Endothelial cell of umbilical vein (primary cell): ENCODE measurements at regions not wholly inside any gene's neighbourhood (a gene's known extent, or its start where the extent isn't known, plus 50 kb on each side); places are given as distances from the start of the nearest gene placed in this dataset.
"Not testable (repeated sequence)": the region's sequence is repeated elsewhere in the genome, so short reads cannot be mapped to it uniquely, and the experiment has no call there.

Experiments used
- BruUV-seq: library from RNA; stranded (reverse); fragments of 400-500 nt; replicated peaks from 2 replicates; lab custom pipeline; 2021; lab: Mats Ljungman, UMichigan
- CTCF ChIA-PET: fragments of 300-600, 350-600 bp; sonication (Branson Sonifier 250); formaldehyde crosslinking; loops from one replicate; lab custom pipeline; 2021; ENCODE audit warnings: antibody characterized with exemption, inconsistent platforms; lab: Charles Lee
- POLR2A ChIA-PET: fragments of 300-600, 350-600 bp; sonication (Branson Sonifier 250); formaldehyde crosslinking; loops from one replicate; lab custom pipeline; 2021; ENCODE audit warnings: antibody characterized with exemption, inconsistent platforms; lab: Charles Lee
- DNase-seq: peaks from one replicate; pipeline ENCODE4 v3.0.0-alpha.2; 2011; ENCODE audit warnings: low read depth, low spot score
- FAIRE-seq: peaks from 2 replicates; lab custom pipeline; 2011; peaks lifted over from hg19 to GRCh38; lab: Jason Lieb, UNC
- H2AFZ ChIP-seq: 2 replicates; pipeline ENCODE4 v1.6.0; 2012; ENCODE audit warnings: low read depth, low read length, control low read depth, inconsistent platforms
- H3K27ac ChIP-seq: 2 replicates; pipeline ENCODE4 v1.5.1; 2011; ENCODE audit warnings: low read depth, mild to moderate bottlenecking, control low read depth, low read length, moderate library complexity; ENCODE audit not compliant: insufficient read depth
- H3K27me3 ChIP-seq, 2 experiments: 2 replicates each; pipeline versions ENCODE4 v1.6.0 to v1.6.1; 2011; ENCODE audit warnings: low read length in 2 of 2, mixed read lengths in 1 of 2; ENCODE audit not compliant: control insufficient read depth in 2 of 2, insufficient read depth in 2 of 2
- H3K36me3 ChIP-seq, 2 experiments: 2 replicates in 1 of 2; 3 replicates in 1 of 2; pipeline ENCODE4 v1.5.1; 2011; ENCODE audit warnings: low read length in 2 of 2, mild to moderate bottlenecking in 1 of 2, moderate library complexity in 1 of 2; ENCODE audit not compliant: control insufficient read depth in 2 of 2, insufficient read depth in 2 of 2; ENCODE audit errors: extremely low read depth in 1 of 2
- H3K4me1 ChIP-seq: 3 replicates; pipeline ENCODE4 v1.5.1; 2011; ENCODE audit warnings: mild to moderate bottlenecking, low read length; ENCODE audit not compliant: control insufficient read depth, insufficient read depth; ENCODE audit errors: extremely low read depth
- H3K4me2 ChIP-seq: 2 replicates; pipeline ENCODE4 v1.6.1; 2011; ENCODE audit warnings: low read length, control low read depth, mixed read lengths; ENCODE audit not compliant: insufficient read depth
- H3K4me3 ChIP-seq, 3 experiments: fragments of 200-600 bp in 1 of 3; sonication (generic), shearing (Covaris generic) in 1 of 3; replicated peaks in 1 of 3; 2 replicates each; pipeline ENCODE4 v1.5.1; 2011 to 2016; ENCODE audit warnings: control low read depth in 3 of 3, low read length in 3 of 3, mild to moderate bottlenecking in 2 of 3, inconsistent platforms in 1 of 3, low read depth in 1 of 3, moderate library complexity in 1 of 3; ENCODE audit not compliant: insufficient read depth in 1 of 3
- H3K79me2 ChIP-seq: 2 replicates; pipeline ENCODE4 v1.6.0; 2012; ENCODE audit warnings: low read length, inconsistent platforms; ENCODE audit not compliant: control insufficient read depth, insufficient read depth
- H3K9ac ChIP-seq: replicated peaks from 2 replicates; pipeline ENCODE3; 2011; ENCODE audit warnings: low read length, control low read depth; ENCODE audit not compliant: insufficient read depth; ENCODE audit errors: extremely low read depth
- H3K9me1 ChIP-seq: replicated peaks from 3 replicates; pipeline ENCODE4 v1.6.0; 2011; ENCODE audit warnings: mild to moderate bottlenecking, low read length; ENCODE audit not compliant: control insufficient read depth, insufficient read depth; ENCODE audit errors: extremely low read depth
- H3K9me3 ChIP-seq: replicated peaks from 2 replicates; pipeline ENCODE4 v1.5.1; 2012; ENCODE audit warnings: low read length, inconsistent platforms; ENCODE audit not compliant: control insufficient read depth, insufficient read depth
- H4K20me1 ChIP-seq: replicated peaks from 2 replicates; pipeline ENCODE3; 2011; ENCODE audit warnings: mild to moderate bottlenecking, low read length; ENCODE audit not compliant: control insufficient read depth, insufficient read depth; ENCODE audit errors: extremely low read depth
- CTCF ChIP-seq, 2 donors: IDR thresholded peaks; 1 replicate in 1 of 2; 2 replicates in 1 of 2; pipeline ENCODE4 v1.5.1; 2011; ENCODE audit warnings: low read length in 2 of 2, mild to moderate bottlenecking in 2 of 2, moderate library complexity in 2 of 2, control low read depth in 1 of 2, inconsistent platforms in 1 of 2, low read depth in 1 of 2; ENCODE audit not compliant: insufficient read depth in 1 of 2; ENCODE audit errors: extremely low read depth in 1 of 2
- EZH2 ChIP-seq: IDR thresholded peaks from 2 replicates; pipeline ENCODE4 v1.6.1; 2012; ENCODE audit warnings: borderline replicate concordance, low read depth, mild to moderate bottlenecking, moderate library complexity, low read length, inconsistent platforms; ENCODE audit not compliant: severe bottlenecking
- FOS ChIP-seq: IDR thresholded peaks from 2 replicates; pipeline ENCODE4 v1.6.1; 2011; ENCODE audit warnings: mild to moderate bottlenecking, low read length, moderate library complexity, borderline replicate concordance; ENCODE audit not compliant: insufficient read depth
- GATA2 ChIP-seq: IDR thresholded peaks from 2 replicates; pipeline ENCODE4 v1.7.0; 2011; ENCODE audit warnings: low read depth, mild to moderate bottlenecking, moderate library complexity, mixed read lengths, low read length; ENCODE audit not compliant: insufficient read length, insufficient read depth
- JUN ChIP-seq: IDR thresholded peaks from 2 replicates; pipeline ENCODE4 v1.6.1; 2011; ENCODE audit warnings: borderline replicate concordance, low read depth; ENCODE audit not compliant: insufficient read length, insufficient read depth
- MAX ChIP-seq: IDR thresholded peaks from 2 replicates; pipeline ENCODE4 v1.6.1; 2011; ENCODE audit not compliant: insufficient read depth, insufficient read length
- MYC ChIP-seq: IDR thresholded peaks from one replicate; pipeline ENCODE4 v1.6.1; 2011; ENCODE audit warnings: mild to moderate bottlenecking, low read depth, low read length
- POLR2A ChIP-seq: IDR thresholded peaks from 2 replicates; pipeline ENCODE4 v1.6.1; 2012; ENCODE audit warnings: low read depth, mild to moderate bottlenecking, control low read depth, low read length
- POLR2AphosphoS5 ChIP-seq: IDR thresholded peaks from 2 replicates; pipeline ENCODE4 v1.6.1; 2012; ENCODE audit warnings: low read depth, mild to moderate bottlenecking, control low read depth, low read length, moderate library complexity; ENCODE audit not compliant: insufficient read depth
- dilution Hi-C: fragments of 300-500 bp; cut with MboI; formaldehyde crosslinking; loops from one replicate; pipeline ENCODE4 v1.15.0; 2019; ENCODE audit warnings: low sequenced_read_pairs; ENCODE audit not compliant: extremely low pct_ligation_motif_present
- intact Hi-C: fragments of 100-400 bp; cut with micrococcal nuclease; formaldehyde crosslinking; loops from one replicate; pipeline ENCODE4 v1.10.0; 2022

- Histone ChIP-seq H4K20me1 (no peaks in the 10 kb centered on the region), H3K4me3 (no peak overlapping the region), H3K9me1 (no peaks in the 10 kb centered on the region), H3K9ac (no peak overlapping the region), H3K27me3 (no peaks in the 10 kb centered on the region), H3K27ac (no peak overlapping the region), H2AFZ (no peak overlapping the region), H3K4me2 (no peak overlapping the region), H3K79me2 (no peaks in the 10 kb centered on the region), H3K9me3 (no peaks in the 10 kb centered on the region), H3K4me1 (peaks cover 26% of the 10 kb centered on the region), H3K36me3 (no peaks in the 10 kb centered on the region)
- DNase-seq (no peak), FAIRE-seq (no peak)
- dilution Hi-C loops (no loop called here), intact Hi-C loops (loop anchor here (2.0 kb wide), 1 partner anchor 67 kb away; no protein-coding TSS in a partner anchor)
- ChIA-PET CTCF (interaction anchor here (1.6 kb wide), 1 partner anchor 79 kb away, joined by 3 read pairs; no protein-coding TSS in a partner anchor), POLR2A (no interaction called here)
- BruUV-seq: no TSS peak
- no peak for TF ChIP-seq EZH2
- no peak for TF ChIP-seq POLR2AphosphoS5
- TF ChIP-seq MAX: no peak
- no peak for TF ChIP-seq JUN
- TF ChIP-seq MYC: no peak
- no peak for TF ChIP-seq CTCF (IDR thresholded peaks at IDR 0.05; ENCODE audit: extremely low read depth in 1 of 2, insufficient read depth in 1 of 2, low read depth in 1 of 2, low read length in 2 of 2)
- TF ChIP-seq FOS: no peak
- no peak for TF ChIP-seq POLR2A
- no peak for TF ChIP-seq GATA2
These were observed 140.1 kb upstream of the NFIA start for GRCh38 chr1:60942291-60942690.

GRCh38 chr1:60940685-60941084 lies 141.7 kb upstream of the NFIA start:
- H3K4me2 ChIP-seq, H2AFZ ChIP-seq, H3K4me3 ChIP-seq, dilution Hi-C loops, H3K9ac ChIP-seq, H3K9me1 ChIP-seq, H3K9me3 ChIP-seq, H3K27ac ChIP-seq, H4K20me1 ChIP-seq, BruUV-seq, DNase-seq, H3K27me3 ChIP-seq, POLR2A ChIA-PET, H3K36me3 ChIP-seq, intact Hi-C loops, FAIRE-seq, CTCF ChIA-PET, H3K79me2 ChIP-seq: not testable (repeated sequence)
- H3K4me1 ChIP-seq: peaks cover 23% of the 10 kb centered on the region
